Activated effector memory CD4-positive, alpha-beta T cell treated with anti-CD3 and anti-CD28 coated beads, Interleukin-2, amount 50 U/mL, for 16 hours (primary cell): ENCODE measurements at regions not wholly inside any gene's neighbourhood (a gene's known extent, or its start where the extent isn't known, plus 50 kb on each side); places are given as distances from the start of the nearest gene placed in this dataset.
"Not testable (repeated sequence)": the region's sequence is repeated elsewhere in the genome, so short reads cannot be mapped to it uniquely, and the experiment has no call there.

Experiments used
- DNase-seq: peaks from one replicate; pipeline ENCODE4 v3.0.0-alpha.2; 2020

DNA sequence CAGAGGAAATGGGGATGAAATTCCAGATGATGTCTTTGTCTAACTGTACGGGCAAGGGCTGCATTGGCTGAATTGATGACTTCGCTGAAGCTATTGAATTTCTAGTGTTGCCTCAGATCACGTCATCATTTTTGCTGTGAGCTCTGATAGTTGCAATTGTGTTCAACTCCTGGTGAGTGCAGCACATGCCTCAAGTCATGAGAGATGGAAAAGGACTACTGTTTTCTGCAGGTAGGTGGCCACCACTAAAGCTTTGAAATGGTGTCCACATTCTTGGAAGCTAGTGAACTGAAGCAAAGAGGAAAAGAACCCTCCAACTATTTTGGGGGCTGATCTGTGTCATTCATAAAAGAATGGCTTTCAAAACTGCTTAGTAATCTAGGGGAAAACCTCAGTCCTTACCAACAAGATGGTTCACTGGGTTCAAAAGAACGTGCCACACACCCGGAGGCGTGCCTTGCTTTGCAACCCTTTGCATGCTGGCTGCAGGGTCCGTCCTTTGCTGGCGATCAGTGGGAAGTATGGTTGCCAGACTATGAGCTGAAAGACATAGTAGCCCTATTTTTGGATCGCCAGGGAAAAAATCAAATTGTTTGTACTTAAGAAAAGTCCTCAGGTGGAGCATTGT, 88.1 kb upstream of the STOX2 start:
- DNase-seq: no peak

DNA sequence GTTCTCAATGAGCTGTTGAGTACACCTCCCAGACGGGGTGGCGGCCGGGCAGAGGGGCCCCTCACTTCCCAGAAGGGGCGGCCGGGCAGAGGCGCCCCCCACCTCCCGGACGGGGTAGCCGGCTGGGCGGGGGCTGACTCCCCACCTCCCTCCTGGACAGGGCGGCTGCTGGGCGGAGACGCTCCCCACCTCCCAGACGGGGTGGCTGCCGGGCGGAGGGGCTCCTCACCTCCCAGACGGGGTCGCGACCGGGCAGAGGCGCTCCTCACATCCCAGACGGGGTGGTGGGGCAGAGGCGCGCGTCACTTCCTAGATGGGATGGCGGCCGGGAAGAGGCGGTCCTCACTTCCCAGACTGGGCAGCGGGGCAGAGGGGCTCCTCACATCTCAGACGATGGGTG, 86.5 kb upstream of the STOX2 start:
- not testable (repeated sequence) for DNase-seq

- DNase-seq: no peak
Measured at GRCh38 chr4:183821076-183821853, 83.8 kb upstream of the STOX2 start.

- no peak for DNase-seq
Measured at GRCh38 chr4:183823434-183823833, 81.7 kb upstream of the STOX2 start.

DNA sequence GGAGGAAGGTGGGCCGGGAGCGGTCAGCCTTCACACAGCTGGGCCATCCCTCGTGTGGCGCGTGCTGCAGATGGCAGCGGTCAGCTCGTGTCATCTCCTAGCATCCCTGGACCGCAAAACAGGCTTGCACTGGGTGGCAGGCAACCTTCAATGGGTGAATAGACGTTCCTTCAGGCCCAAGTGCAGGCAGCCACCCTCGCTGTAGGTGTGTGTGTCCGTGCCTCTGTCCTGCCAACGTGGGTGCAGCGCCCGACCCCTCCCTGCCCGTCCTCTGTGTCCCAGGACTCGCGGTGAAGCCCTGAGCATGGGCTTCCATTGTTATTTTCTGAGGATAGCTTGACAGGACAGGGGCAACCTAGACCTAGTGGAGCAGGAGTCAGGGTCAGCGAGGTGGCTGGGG, 79.8 kb upstream of the STOX2 start:
- DNase-seq: no peak

- DNase-seq: no peak
Measured at GRCh38 chr4:183826461-183826860, 78.6 kb upstream of the STOX2 start.

DNA sequence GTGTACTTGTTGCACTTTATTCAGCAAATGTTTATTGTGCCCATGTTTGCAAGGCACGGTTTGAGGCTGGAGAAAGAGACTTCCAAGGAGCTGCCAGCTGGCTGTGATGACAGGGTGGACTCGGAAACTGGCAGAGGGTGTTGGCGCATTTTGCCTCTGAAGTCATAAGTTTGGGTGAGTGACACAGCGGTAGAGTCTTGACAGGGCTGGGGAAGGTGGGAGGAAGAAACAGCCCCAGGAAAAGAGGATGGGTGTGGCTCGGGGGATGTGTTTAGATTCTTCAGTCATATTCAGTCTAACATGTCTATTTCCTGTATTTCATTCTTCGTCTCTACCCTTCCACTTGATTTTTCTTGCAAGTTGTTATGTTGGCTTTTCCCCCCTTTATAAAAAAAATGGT, 77.0 kb upstream of the STOX2 start:
- DNase-seq: no peak

GRCh38 chr4:183828839-183829238, 76.3 kb upstream of the STOX2 start:
- DNase-seq: no peak

DNA sequence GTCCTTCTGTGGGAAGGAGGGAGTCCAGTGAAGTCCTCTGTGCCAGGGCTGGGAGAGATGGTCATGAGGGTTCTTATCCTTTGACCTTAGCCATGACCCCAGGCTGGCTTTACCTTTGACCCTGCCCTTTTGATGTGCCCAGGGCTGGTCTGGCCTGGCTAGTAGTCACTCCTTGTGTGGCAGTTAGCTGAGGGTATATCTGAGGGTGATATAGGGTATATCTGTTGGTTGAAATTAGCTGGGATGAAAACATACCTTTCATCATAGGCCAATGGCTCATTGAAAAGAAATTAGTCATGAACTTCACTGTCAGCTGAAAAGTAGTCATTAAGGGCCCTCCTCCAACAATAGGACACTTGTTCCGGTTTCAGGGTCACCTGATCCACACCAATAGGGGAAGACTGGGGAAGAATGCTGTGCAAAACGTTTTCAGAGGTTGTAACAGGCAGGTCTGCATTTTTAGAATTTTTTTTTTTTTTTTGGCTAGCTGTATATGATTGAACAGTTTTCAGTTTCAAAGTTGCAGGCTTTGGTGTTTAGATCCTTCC, 74.6 kb upstream of the STOX2 start:
- DNase-seq: no peak

DNA sequence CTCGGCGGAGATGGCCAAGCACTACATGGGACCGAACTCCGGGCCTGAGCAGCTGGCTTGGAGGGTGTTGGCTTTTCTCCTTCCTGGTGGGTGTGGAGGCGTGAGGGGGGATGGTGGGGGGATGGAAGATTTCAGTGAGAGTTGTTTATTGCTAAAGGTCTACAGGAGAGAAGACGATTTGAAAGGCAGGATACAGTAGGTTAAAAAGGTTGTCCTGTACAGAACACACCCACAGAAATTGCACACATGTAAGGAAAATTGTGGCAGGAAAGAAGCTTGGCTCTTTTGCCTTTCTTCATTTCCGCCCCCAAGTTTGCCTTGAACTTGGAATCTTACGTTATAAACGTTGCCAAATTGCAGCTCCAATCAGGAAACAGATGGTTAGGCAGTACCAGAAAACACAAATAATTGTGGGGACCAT, 74.1 kb upstream of the STOX2 start:
- no peak for DNase-seq

DNA sequence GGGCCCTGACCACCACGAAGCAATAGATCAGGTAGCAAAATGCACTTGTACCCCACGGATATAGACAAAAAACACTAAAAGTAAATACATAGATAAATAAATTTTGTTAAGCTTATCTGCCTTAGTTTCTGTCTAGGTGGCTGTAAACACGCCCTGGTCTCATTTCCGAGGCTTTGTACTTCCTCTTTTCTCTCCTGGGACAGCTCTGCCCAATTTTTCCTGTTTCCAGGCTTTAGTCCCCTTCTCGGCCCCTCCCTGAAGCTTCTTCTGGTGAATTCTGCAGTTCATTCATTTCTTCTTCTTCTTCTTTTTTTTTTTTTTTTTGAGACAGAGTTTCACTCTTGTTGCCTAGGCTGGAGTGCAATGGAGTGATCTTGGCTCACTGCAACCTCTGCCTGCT, 73.4 kb upstream of the STOX2 start:
- DNase-seq: no peak

GRCh38 chr4:183832776-183833450, 72.2 kb upstream of the STOX2 start:
- DNase-seq: no peak

- DNase-seq: no peak
Measured at GRCh38 chr4:183834252-183834651, 70.9 kb upstream of the STOX2 start.

DNA sequence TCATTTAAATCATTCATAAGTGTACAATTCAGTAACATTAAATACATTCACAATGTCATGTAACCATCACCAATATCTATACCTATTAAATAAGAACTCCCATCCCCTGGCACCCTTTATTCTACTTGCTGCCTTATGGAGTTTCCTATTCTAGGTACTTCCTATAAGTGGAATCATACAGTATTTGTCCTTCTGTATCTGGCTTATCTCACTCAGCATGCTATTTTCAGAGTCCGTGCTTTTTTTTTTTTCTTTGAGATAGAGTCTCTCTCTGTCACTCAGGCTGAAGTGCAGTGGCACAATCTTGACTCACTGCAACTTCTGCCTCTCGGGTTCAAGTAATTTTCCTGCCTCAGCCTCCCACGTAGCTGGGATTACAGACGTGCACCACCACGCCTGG, 67.9 kb upstream of the STOX2 start:
- DNase-seq: no peak

DNA sequence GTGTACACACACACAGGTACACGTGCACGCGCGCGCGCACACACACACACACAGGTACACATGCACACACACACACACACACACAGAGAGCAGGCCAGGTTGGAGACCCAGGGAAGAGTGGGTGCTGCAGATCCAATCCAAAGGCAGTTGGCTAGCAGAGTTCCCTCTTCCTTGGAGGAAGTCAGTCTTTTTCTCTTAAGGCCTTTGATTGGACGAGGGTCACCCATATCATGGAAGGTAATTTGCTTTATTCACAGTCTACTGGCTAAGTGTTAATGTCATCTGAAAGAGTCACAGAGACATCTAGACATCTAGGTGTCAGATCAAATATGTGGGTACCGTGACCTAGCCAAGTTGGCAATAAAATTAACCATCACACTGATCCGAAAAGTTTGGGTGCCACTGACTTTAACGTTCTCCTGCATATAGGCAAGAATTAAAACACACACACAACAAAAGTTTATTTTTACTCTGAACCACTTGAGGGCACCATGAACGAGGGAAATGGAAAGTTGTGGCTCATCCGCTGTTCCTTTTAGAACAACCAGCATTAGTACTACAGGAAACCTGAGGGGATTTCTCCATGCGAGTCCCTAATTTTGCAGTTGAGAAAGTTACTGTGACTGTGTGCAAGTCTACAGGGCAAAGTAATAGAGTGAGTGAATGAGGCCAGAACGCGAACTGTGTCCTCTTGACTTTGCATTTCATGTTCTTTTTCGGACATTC, 66.0 kb upstream of the STOX2 start:
- DNase-seq: no peak

DNA sequence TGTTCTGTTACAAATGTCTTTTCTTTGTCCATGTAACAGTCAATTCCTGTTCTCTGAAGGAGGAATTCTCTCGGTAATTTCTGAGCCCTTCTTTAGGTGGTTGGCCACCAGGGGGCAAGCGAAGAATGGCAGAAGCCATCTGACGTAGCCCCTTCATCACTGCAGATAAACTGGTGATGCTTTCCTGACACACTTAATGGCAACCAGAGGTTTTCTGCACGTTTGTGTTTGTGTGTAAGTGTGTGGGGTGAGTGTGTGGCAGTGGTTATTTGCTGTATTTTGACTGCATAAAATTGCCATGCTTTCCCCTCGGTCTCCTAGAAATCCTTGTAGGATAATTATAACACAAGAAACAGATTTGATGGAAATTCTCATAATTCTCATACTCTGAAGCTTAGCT, 64.8 kb upstream of the STOX2 start:
- DNase-seq: peak; percentile 84

DNA sequence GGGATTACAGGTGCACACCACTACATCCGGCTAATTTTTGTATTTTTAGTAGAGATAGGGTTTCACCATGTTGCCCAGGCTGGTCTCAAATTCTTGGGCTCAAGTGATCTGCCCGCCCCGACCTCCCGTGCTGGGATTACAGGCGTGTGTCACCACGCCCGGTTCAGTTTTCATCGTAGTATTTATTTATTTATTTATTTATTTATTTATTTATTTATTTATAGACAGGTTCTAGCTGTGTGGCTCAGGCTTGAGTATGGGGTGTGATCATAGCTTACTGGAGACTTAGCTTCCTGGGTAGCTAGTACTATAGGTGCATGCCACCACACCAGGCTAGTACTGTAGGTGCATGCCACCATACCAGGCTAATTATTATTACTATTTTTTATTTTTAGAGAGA, 64.1 kb upstream of the STOX2 start:
- DNase-seq: no peak

GRCh38 chr4:183842129-183842528, 63.0 kb upstream of the STOX2 start:
- DNase-seq: no peak

DNA sequence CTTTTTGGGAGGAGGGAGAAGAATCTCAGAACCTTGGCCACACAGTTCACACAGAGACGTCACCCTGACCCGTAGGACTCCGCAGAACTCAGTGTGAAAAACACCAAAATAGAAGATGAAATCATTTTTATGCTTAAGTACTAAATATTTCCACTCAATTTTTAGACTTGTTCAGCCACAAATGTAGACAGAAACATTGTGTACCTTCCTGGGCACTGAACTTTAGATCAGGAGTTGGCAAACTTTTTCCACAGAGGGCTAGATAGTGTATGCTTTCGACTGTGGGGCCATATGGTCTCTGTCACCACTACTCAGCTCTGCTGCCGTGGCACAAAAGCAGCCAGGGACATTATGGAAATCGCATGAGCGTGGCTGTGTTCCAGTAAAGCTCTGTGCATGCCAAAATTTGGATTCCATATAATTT, 61.8 kb upstream of the STOX2 start:
- no peak for DNase-seq

GRCh38 chr4:183846951-183847350, 58.2 kb upstream of the STOX2 start:
- no peak for DNase-seq

- no peak for DNase-seq
Measured at GRCh38 chr4:183848805-183849204, 56.3 kb upstream of the STOX2 start.

DNA sequence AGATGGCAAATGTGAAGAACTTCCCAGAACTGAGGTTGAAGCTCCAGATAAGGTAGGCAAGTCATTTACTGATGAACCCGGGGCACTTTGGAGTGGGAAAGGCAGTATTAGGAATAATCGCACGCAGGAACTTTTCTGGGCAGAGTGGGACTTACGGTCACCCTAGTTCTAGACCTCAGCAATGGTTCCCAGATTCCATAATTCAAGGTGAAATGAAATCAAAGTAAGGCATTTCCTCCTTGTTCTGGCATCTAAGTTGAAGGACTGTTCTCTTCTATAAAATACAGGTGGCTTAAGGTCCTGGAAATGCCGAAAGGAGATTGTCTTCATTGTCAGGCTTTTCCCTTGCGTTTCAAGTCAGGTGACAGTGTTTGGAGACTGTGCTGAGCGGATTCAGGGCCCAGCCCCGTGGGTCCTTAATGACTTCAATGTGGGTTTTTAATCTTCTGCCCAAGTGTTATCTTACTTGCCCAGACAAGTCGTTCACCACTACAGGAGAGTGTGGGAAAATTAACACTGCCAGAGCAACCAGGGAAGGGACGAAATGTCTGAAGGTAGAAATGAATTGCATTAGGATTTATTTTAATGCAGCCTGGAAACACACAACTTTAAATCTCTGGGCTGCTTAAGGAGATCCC, 52.1 kb upstream of the STOX2 start:
- no peak for DNase-seq

GRCh38 chr4:183853548-183853940, 51.6 kb upstream of the STOX2 start:
- DNase-seq: no peak
